ENCODE measurements at regions not wholly inside any gene's neighbourhood (a gene's known extent, or its start where the extent isn't known, plus 50 kb on each side); places are given as distances from the start of the nearest gene placed in this dataset.
A peak's percentile ranks its signal among the peaks of the same experiment; 100 is the strongest.

DNA sequence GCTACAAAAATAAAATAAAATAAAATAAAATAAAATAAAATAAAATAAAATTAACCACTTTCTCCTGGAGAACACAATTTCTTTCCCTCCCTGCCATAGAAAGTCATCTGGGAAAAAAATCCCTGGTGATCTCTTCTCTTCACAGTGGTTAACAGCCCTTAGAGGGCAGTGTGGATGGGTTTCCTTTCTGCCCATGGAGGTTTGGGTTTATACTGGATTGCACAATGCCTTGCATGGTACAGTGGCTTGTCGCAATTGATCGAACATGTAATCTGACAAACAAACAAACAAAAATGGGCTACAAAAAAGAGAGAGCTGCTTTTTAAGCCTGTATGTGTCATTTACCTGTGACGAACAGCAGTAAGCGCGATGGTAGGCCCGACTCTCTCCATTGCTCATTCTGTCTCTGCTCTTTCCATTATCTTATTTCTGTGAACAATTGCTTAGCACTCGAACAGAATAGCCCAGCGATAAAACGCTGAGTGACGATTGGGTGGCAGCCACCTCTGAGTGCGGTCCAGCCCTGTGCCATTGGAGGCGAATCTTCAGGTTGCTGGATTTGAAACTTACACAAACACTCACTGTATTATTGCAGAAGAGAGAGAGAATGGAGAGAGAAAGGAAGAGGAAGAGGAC, 166.1 kb downstream of the CD83 start:
- Histone ChIP-seq H3K79me2 (ENCODE audit: control insufficient read depth, insufficient read depth, low read length) (no peaks in the 10 kb centered on the region), H3K4me2 (ENCODE audit: control insufficient read depth, insufficient read depth) (no peak overlapping the region), H2AFZ (ENCODE audit: control insufficient read depth, low read depth, low read length) (no peak overlapping the region), H3K9ac (ENCODE audit: control insufficient read depth, insufficient read depth, low read length) (no peak overlapping the region), H4K20me1 (ENCODE audit: control insufficient read depth, insufficient read depth) (no peaks in the 10 kb centered on the region), H3K9me3 (replicated peaks; ENCODE audit: control insufficient read depth, insufficient read depth, low read length) (no peaks in the 10 kb centered on the region; the same call in 2 of the 3 replicates), H3K4me1 (ENCODE audit: control insufficient read depth, insufficient read depth, low read length) (no peaks in the 10 kb centered on the region), H3K36me3 (ENCODE audit: control insufficient read depth in 2 of 2, insufficient read depth in 2 of 2, low read length in 1 of 2) (no peaks in the 10 kb centered on the region), H3K4me3 (no peak overlapping the region), H3K27ac (ENCODE audit: control insufficient read depth, insufficient read depth) (no peak overlapping the region), H3K27me3 (replicated peaks in 1 of 2; ENCODE audit: control insufficient read depth in 2 of 2, insufficient read depth in 2 of 2, low read length in 1 of 2) (no peaks in the 10 kb centered on the region)
- no peak for DNase-seq (ENCODE audit: low read depth, low spot score)
- ChIA-PET CTCF (no interaction called here), RAD21 (ENCODE audit: unreplicated experiment) (interaction anchor here (1.0 kb wide), 1 partner anchor 28 kb away, joined by 3 read pairs; no protein-coding TSS in a partner anchor), POLR2A (no interaction called here), SMC1A (ENCODE audit: uncharacterized antibody, unreplicated experiment) (interaction anchor here (0.6 kb wide), 1 partner anchor 76 kb away, joined by 3 read pairs; no protein-coding TSS in a partner anchor)
- intact Hi-C loops (cut with micrococcal nuclease; ENCODE audit: unreplicated experiment): no loop called here
- no peak for ATAC-seq
- TF ChIP-seq SREBF2 (IDR thresholded peaks at IDR 0.05; ENCODE audit: low read length): no peak
- TF ChIP-seq, protein P1, sequence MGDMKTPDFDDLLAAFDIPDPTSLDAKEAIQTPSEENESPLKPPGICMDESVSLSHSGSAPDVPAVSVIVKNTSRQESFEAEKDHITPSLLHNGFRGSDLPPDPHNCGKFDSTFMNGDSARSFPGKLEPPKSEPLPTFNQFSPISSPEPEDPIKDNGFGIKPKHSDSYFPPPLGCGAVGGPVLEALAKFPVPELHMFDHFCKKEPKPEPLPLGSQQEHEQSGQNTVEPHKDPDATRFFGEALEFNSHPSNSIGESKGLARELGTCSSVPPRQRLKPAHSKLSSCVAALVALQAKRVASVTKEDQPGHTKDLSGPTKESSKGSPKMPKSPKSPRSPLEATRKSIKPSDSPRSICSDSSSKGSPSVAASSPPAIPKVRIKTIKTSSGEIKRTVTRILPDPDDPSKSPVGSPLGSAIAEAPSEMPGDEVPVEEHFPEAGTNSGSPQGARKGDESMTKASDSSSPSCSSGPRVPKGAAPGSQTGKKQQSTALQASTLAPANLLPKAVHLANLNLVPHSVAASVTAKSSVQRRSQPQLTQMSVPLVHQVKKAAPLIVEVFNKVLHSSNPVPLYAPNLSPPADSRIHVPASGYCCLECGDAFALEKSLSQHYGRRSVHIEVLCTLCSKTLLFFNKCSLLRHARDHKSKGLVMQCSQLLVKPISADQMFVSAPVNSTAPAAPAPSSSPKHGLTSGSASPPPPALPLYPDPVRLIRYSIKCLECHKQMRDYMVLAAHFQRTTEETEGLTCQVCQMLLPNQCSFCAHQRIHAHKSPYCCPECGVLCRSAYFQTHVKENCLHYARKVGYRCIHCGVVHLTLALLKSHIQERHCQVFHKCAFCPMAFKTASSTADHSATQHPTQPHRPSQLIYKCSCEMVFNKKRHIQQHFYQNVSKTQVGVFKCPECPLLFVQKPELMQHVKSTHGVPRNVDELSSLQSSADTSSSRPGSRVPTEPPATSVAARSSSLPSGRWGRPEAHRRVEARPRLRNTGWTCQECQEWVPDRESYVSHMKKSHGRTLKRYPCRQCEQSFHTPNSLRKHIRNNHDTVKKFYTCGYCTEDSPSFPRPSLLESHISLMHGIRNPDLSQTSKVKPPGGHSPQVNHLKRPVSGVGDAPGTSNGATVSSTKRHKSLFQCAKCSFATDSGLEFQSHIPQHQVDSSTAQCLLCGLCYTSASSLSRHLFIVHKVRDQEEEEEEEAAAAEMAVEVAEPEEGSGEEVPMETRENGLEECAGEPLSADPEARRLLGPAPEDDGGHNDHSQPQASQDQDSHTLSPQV (IDR thresholded peaks at IDR 0.05): no peak
- TF ChIP-seq, protein P2, sequence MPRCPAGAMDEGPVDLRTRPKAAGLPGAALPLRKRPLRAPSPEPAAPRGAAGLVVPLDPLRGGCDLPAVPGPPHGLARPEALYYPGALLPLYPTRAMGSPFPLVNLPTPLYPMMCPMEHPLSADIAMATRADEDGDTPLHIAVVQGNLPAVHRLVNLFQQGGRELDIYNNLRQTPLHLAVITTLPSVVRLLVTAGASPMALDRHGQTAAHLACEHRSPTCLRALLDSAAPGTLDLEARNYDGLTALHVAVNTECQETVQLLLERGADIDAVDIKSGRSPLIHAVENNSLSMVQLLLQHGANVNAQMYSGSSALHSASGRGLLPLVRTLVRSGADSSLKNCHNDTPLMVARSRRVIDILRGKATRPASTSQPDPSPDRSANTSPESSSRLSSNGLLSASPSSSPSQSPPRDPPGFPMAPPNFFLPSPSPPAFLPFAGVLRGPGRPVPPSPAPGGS (IDR thresholded peaks at IDR 0.05; ENCODE audit: borderline replicate concordance, insufficient read depth, low read depth, low read length, poor library complexity, severe bottlenecking): peak; percentile 26
- FAIRE-seq: no peak
- BruUV-seq (replicated peaks): no TSS peak
- WGBS (ENCODE audit: insufficient coverage, insufficient replicate concordance, low lambda C conversion rate, missing lambda C conversion rate): 85% methylated on average over 12 of the region's 12 CpGs
- in situ Hi-C loops (cut with MboI): no loop called here

Measured in GM12878 (cell line).